HCT116 (cell line): ENCODE measurements at regions not wholly inside any gene's neighbourhood (a gene's known extent, or its start where the extent isn't known, plus 50 kb on each side); places are given as distances from the start of the nearest gene placed in this dataset.

Experiments used
- ATAC-seq: fragments of 200-7000 bp; cut with Tn5 transposase; 2 replicates; pipeline ENCODE4 v1.9.1; 2020; ENCODE audit warnings: mild to moderate bottlenecking, moderate library complexity
- BruUV-seq: library from RNA; stranded (reverse); fragments of 400-500 nt; replicated peaks from 2 replicates; lab custom pipeline; 2021; lab: Mats Ljungman, UMichigan
- CTCF ChIA-PET: fragments of 300-600 bp; sonication (Branson Sonifier 250); formaldehyde crosslinking; loops from one replicate; lab custom pipeline; 2021; ENCODE audit warnings: antibody characterized with exemption; lab: Charles Lee
- POLR2A ChIA-PET: fragments of 300-600, 350-600 bp; sonication (Branson Sonifier 250); formaldehyde crosslinking; loops from one replicate; lab custom pipeline; 2021; ENCODE audit warnings: antibody characterized with exemption; lab: Charles Lee
- RAD21 ChIA-PET, 2 experiments: fragments of 300-600 bp; sonication (Branson Sonifier 250); formaldehyde crosslinking; loops; one replicate each; lab custom pipeline; 2023; ENCODE audit warnings: low total read pairs in 2 of 2; ENCODE audit not compliant: uncharacterized antibody in 2 of 2, unreplicated experiment in 2 of 2, low non-redundant PET in 1 of 2; lab: Charles Lee
- DNase-seq: peaks from one replicate; pipeline ENCODE4 v3.0.0-alpha.2; 2010; ENCODE audit warnings: low read depth, low spot score
- H2AFZ ChIP-seq: fragments of 200-600 bp; shearing (Covaris generic), sonication (generic); 2 replicates; pipeline ENCODE4 v1.6.1; 2017; ENCODE audit warnings: low read depth, mixed run types, mixed read lengths, antibody characterized with exemption, low read length; ENCODE audit not compliant: poor library complexity, severe bottlenecking
- H3K27ac ChIP-seq: 2 replicates; pipeline ENCODE4 v1.5.1; 2012; ENCODE audit warnings: low read depth, low read length
- H3K27me3 ChIP-seq: fragments of 200-600 bp; sonication (generic); 2 replicates; pipeline ENCODE4 v1.6.1; 2016; ENCODE audit warnings: mixed run types, low read length, mixed read lengths; ENCODE audit not compliant: insufficient read depth
- H3K36me3 ChIP-seq, 2 experiments: fragments of 200-500 bp in 1 of 2; fragments of 200-600 bp in 1 of 2; sonication (Bioruptor generic) in 1 of 2; sonication (generic) in 1 of 2; 2 replicates each; pipeline versions ENCODE4 v1.5.1 to v1.6.1; 2014 to 2016; ENCODE audit warnings: low read length in 2 of 2, inconsistent platforms in 1 of 2, mixed read lengths in 1 of 2, mixed run types in 1 of 2; ENCODE audit not compliant: insufficient read depth in 2 of 2, control insufficient read depth in 1 of 2
- H3K4me1 ChIP-seq, 2 experiments: fragments of 200-600 bp in 1 of 2; sonication (generic) in 1 of 2; 2 replicates each; pipeline versions ENCODE4 v1.5.1 to v1.6.1; 2012 to 2017; ENCODE audit warnings: low read length in 2 of 2, inconsistent platforms in 1 of 2, mild to moderate bottlenecking in 1 of 2, mixed read lengths in 1 of 2, mixed run types in 1 of 2, moderate library complexity in 1 of 2; ENCODE audit not compliant: insufficient read depth in 2 of 2, control insufficient read depth in 1 of 2
- H3K4me2 ChIP-seq: fragments of 200-600 bp; sonication (generic); 2 replicates; pipeline ENCODE4 v1.6.1; 2017; ENCODE audit warnings: mixed run types, low read length, mixed read lengths
- H3K4me3 ChIP-seq, 2 experiments: fragments of 200-600 bp in 1 of 2; sonication (generic) in 1 of 2; replicated peaks in 1 of 2; 2 replicates each; pipeline ENCODE4 v1.5.1; 2011 to 2016; ENCODE audit warnings: low read length in 2 of 2, control low read depth in 1 of 2, low read depth in 1 of 2, mild to moderate bottlenecking in 1 of 2, mixed read lengths in 1 of 2, mixed run types in 1 of 2
- H3K79me2 ChIP-seq: fragments of 200-600 bp; sonication (generic); 2 replicates; pipeline ENCODE4 v1.6.1; 2017; ENCODE audit warnings: mild to moderate bottlenecking, mixed run types, low read length, moderate library complexity, mixed read lengths; ENCODE audit not compliant: insufficient read depth
- H3K9ac ChIP-seq: fragments of 200-600 bp; sonication (generic); 2 replicates; pipeline ENCODE4 v1.6.1; 2016; ENCODE audit warnings: low read length, mixed read lengths
- H3K9me2 ChIP-seq: fragments of 200-600 bp; sonication (generic), shearing (Covaris generic); 2 replicates; pipeline ENCODE4 v1.6.1; 2017; ENCODE audit warnings: mixed run types, mild to moderate bottlenecking, moderate library complexity; ENCODE audit not compliant: insufficient read depth
- H3K9me3 ChIP-seq, 2 experiments: fragments of 200-500 bp in 1 of 2; fragments of 200-600 bp in 1 of 2; sonication (Bioruptor generic) in 1 of 2; sonication (generic) in 1 of 2; 2 replicates each; pipeline ENCODE4 v1.6.1; 2014 to 2017; ENCODE audit warnings: low read length in 2 of 2, mixed read lengths in 2 of 2, inconsistent platforms in 1 of 2, low read depth in 1 of 2, mild to moderate bottlenecking in 1 of 2, mixed run types in 1 of 2, moderate library complexity in 1 of 2; ENCODE audit not compliant: control insufficient read depth in 1 of 2, insufficient read depth in 1 of 2
- H4K20me1 ChIP-seq: fragments of 200-600 bp; sonication (generic), shearing (Covaris generic); 2 replicates; pipeline ENCODE4 v1.6.1; 2017; ENCODE audit warnings: mixed run types, mild to moderate bottlenecking, moderate library complexity; ENCODE audit not compliant: insufficient read depth
- CEBPB ChIP-seq: IDR thresholded peaks from 2 replicates; pipeline ENCODE4 v1.6.1; 2012; ENCODE audit warnings: low read depth
- EGR1 ChIP-seq: IDR thresholded peaks from 2 replicates; pipeline ENCODE4 v1.6.1; 2012; ENCODE audit warnings: low read depth
- ELF1 ChIP-seq: IDR thresholded peaks from 2 replicates; pipeline ENCODE4 v1.6.1; 2012; ENCODE audit warnings: low read depth, borderline replicate concordance
- FOSL1 ChIP-seq: IDR thresholded peaks from 2 replicates; pipeline ENCODE4 v1.6.1; 2012; ENCODE audit warnings: low read depth
- JUND ChIP-seq: IDR thresholded peaks from 2 replicates; pipeline ENCODE4 v1.6.1; 2012
- POLR2AphosphoS5 ChIP-seq: IDR thresholded peaks from 2 replicates; pipeline ENCODE4 v1.6.1; 2011; ENCODE audit warnings: mild to moderate bottlenecking, low read depth, low read length, moderate library complexity
- RAD21 ChIP-seq: IDR thresholded peaks from 2 replicates; pipeline ENCODE4 v1.6.1; 2012; ENCODE audit warnings: low read depth, mild to moderate bottlenecking
- SP1 ChIP-seq: IDR thresholded peaks from 2 replicates; pipeline ENCODE4 v1.6.1; 2012; ENCODE audit warnings: low read depth
- SRF ChIP-seq: IDR thresholded peaks from 2 replicates; pipeline ENCODE4 v1.6.1; 2012; ENCODE audit warnings: low read depth
- TCF7L2 ChIP-seq: IDR thresholded peaks from 2 replicates; pipeline ENCODE4 v1.7.0; 2011; ENCODE audit warnings: borderline replicate concordance, inconsistent platforms; ENCODE audit not compliant: insufficient read depth, insufficient read length; ENCODE audit errors: extremely low read depth
- ZBTB33 ChIP-seq: IDR thresholded peaks from 2 replicates; pipeline ENCODE4 v1.6.1; 2011; ENCODE audit warnings: mild to moderate bottlenecking, low read length, moderate library complexity; ENCODE audit not compliant: insufficient replicate concordance; ENCODE audit errors: extremely low read depth
- ZNF274 ChIP-seq: fragments of 200-500 bp; sonication (Bioruptor generic); IDR thresholded peaks from 2 replicates; pipeline ENCODE4 v1.6.1; 2014; ENCODE audit warnings: mild to moderate bottlenecking, low read depth, low read length, inconsistent platforms
- intact Hi-C: fragments of 100-400 bp; cut with micrococcal nuclease; formaldehyde crosslinking; loops from 2 replicates; pipeline ENCODE4 v1.10.0; 2022
- TF ChIP-seq, protein P1 (sequence below): IDR thresholded peaks from 2 replicates; pipeline ENCODE4 v1.6.1; 2012
- TF ChIP-seq, protein P2 (sequence below): IDR thresholded peaks from 2 replicates; pipeline ENCODE4 v1.6.1; 2012; ENCODE audit warnings: low read depth
- TF ChIP-seq, protein P3 (sequence below): IDR thresholded peaks from 2 replicates; pipeline ENCODE4 v1.6.1; 2012

- no peak for ATAC-seq
- Histone ChIP-seq H3K79me2 (no peaks in the 10 kb centered on the region), H3K27ac (no peak overlapping the region), H4K20me1 (no peaks in the 10 kb centered on the region), H2AFZ (no peak overlapping the region), H3K27me3 (peaks cover 12% of the 10 kb centered on the region), H3K36me3 (no peaks in the 10 kb centered on the region), H3K9ac (no peak overlapping the region), H3K4me3 (no peak overlapping the region), H3K9me2 (no peaks in the 10 kb centered on the region), H3K9me3 (no peaks in the 10 kb centered on the region), H3K4me2 (no peak overlapping the region), H3K4me1 (peaks cover 0 to 5% of the 10 kb centered on the region in 2 experiments; a peak in 2 of 4 replicates)
- RAD21 ChIA-PET, result no interaction called here
- POLR2A ChIA-PET, result no interaction called here
- intact Hi-C loops, result no loop called here
- CTCF ChIA-PET, result interaction anchor here (1.7 kb wide), 1 partner anchor 15 kb away, joined by 4 read pairs; no protein-coding TSS in a partner anchor
- no TSS peak for BruUV-seq
- no peak for TF ChIP-seq CEBPB
- TF ChIP-seq RAD21, result no peak
- TF ChIP-seq, protein P1, sequence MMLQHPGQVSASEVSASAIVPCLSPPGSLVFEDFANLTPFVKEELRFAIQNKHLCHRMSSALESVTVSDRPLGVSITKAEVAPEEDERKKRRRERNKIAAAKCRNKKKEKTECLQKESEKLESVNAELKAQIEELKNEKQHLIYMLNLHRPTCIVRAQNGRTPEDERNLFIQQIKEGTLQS, result no peak
- no peak for TF ChIP-seq POLR2AphosphoS5
- TF ChIP-seq SRF, result no peak
- no peak for TF ChIP-seq EGR1
- TF ChIP-seq, protein P2, sequence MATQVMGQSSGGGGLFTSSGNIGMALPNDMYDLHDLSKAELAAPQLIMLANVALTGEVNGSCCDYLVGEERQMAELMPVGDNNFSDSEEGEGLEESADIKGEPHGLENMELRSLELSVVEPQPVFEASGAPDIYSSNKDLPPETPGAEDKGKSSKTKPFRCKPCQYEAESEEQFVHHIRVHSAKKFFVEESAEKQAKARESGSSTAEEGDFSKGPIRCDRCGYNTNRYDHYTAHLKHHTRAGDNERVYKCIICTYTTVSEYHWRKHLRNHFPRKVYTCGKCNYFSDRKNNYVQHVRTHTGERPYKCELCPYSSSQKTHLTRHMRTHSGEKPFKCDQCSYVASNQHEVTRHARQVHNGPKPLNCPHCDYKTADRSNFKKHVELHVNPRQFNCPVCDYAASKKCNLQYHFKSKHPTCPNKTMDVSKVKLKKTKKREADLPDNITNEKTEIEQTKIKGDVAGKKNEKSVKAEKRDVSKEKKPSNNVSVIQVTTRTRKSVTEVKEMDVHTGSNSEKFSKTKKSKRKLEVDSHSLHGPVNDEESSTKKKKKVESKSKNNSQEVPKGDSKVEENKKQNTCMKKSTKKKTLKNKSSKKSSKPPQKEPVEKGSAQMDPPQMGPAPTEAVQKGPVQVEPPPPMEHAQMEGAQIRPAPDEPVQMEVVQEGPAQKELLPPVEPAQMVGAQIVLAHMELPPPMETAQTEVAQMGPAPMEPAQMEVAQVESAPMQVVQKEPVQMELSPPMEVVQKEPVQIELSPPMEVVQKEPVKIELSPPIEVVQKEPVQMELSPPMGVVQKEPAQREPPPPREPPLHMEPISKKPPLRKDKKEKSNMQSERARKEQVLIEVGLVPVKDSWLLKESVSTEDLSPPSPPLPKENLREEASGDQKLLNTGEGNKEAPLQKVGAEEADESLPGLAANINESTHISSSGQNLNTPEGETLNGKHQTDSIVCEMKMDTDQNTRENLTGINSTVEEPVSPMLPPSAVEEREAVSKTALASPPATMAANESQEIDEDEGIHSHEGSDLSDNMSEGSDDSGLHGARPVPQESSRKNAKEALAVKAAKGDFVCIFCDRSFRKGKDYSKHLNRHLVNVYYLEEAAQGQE, result no peak
- no peak for TF ChIP-seq ZNF274
- no peak for TF ChIP-seq SP1
- TF ChIP-seq ZBTB33, result no peak
- TF ChIP-seq FOSL1, result no peak
- TF ChIP-seq ELF1, result no peak
- no peak for TF ChIP-seq JUND
- TF ChIP-seq TCF7L2, result no peak
- TF ChIP-seq, protein P3, sequence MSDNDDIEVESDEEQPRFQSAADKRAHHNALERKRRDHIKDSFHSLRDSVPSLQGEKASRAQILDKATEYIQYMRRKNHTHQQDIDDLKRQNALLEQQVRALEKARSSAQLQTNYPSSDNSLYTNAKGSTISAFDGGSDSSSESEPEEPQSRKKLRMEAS, result no peak
- DNase-seq, result no peak
Observed at GRCh38 chr15:85874236-85874635, 79.5 kb upstream of the KLHL25 start.
